IPS DF 6.9 (cell line): ENCODE measurements at regions not wholly inside any gene's neighbourhood (a gene's known extent, or its start where the extent isn't known, plus 50 kb on each side); places are given as distances from the start of the nearest gene placed in this dataset.

Experiments used
- DNase-seq: peaks from one replicate; pipeline ENCODE4 v3.0.0-alpha.2; 2013; ENCODE audit warnings: low read depth, low spot score
- H3K27ac ChIP-seq: one replicate; pipeline ENCODE4 v1.5.1; 2013; ENCODE audit warnings: low read length, control low read depth
- H3K27me3 ChIP-seq: 2 replicates; pipeline ENCODE4 v1.6.1; 2013; ENCODE audit warnings: mild to moderate bottlenecking, low read length; ENCODE audit not compliant: control insufficient read depth, insufficient read depth
- H3K36me3 ChIP-seq: 2 replicates; pipeline ENCODE4 v1.6.1; 2013; ENCODE audit warnings: low read length; ENCODE audit not compliant: control insufficient read depth, insufficient read depth
- H3K4me1 ChIP-seq: 2 replicates; pipeline ENCODE4 v1.6.1; 2013; ENCODE audit warnings: low read length; ENCODE audit not compliant: control insufficient read depth, insufficient read depth
- H3K4me3 ChIP-seq: 2 replicates; pipeline ENCODE4 v1.5.1; 2013; ENCODE audit warnings: mild to moderate bottlenecking, low read length
- H3K9me3 ChIP-seq: 2 replicates; pipeline ENCODE4 v1.6.1; 2013; ENCODE audit warnings: low read length, inconsistent platforms; ENCODE audit not compliant: control insufficient read depth, insufficient read depth
- WGBS: extraction: QIAGEN DNeasy Blood & Tissue Kit; methylation state at CpG from one replicate; pipeline ENCODE4 v1.1.7; 2013; ENCODE audit warnings: mixed read lengths, missing lambda C conversion rate; ENCODE audit not compliant: insufficient read length, insufficient coverage; 5-methylcytosine and 5-hydroxymethylcytosine counted together

DNA sequence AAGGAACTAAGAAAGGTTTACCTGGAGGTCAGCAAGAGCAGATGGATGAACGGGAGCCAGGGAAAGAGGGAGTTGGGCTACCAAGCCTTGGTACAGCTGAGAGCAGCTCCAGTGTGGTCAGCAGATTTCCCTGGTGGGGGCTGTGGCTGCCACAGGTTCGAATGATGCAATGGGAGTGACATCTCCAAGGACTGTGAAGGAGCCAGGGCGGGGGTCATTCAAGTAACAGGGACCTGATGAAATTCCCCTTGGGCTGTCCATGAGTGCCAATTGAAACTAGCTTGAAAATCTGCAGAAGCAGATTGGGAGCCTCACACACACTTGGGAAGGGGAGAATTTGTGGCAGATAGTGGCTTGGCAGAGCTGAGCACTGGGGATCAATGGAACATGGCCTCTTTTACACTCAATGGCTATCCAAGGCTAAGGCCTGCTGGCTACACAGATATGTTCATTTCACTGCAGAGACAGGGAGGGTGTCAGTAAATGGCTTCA, 247.0 kb upstream of the ECI2 start:
- no peak overlapping the region for H3K27ac ChIP-seq
- WGBS: no CpG with 5 or more reads among the region's 3 CpGs
- H3K4me3 ChIP-seq: no peak overlapping the region
- H3K4me1 ChIP-seq: no peaks in the 10 kb centered on the region
- no peaks in the 10 kb centered on the region for H3K36me3 ChIP-seq
- H3K9me3 ChIP-seq: no peaks in the 10 kb centered on the region; the same call in 1 of the 2 replicates
- DNase-seq: no peak
- no peaks in the 10 kb centered on the region for H3K27me3 ChIP-seq

DNA sequence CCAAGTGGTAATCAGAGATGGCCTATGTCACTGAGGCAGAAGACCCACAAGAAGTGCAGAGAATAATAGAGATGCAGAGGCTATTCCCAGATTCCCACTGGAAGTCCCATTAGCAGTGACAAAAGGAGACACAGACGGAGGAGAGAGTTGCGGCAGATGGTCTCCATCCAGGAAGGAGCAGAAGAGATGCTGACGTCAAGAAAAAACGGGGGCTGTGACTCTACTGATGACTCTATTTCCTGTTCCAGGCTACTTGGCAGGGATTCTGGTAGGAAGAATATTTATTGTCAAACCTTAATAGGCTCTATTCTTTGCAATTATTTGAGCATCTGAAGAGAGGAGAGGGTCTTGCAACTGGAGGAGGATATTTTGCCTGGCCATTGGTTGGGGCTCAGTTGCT, 246.0 kb upstream of the ECI2 start:
- H3K9me3 ChIP-seq: no peaks in the 10 kb centered on the region; the same call in 1 of the 2 replicates

DNA sequence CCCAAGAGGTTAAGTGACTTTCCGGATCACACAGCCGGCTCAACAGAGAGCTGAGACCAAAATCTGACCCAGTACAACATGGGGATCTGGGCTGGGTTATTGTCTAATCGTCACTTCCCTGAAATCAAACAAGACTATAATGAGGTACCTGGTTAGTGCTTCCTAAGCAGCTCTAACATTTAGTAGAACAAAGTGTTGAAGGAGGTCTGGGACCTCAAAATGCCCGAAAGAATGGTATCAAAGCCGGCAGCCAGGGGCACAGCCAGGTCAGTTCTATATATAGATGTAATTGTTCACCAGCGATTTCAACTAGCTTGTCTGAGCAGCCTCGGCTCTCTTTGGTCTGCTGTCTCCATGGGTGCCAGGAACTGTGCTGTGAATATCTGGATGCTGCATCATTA, 245.5 kb upstream of the ECI2 start:
- H3K9me3 ChIP-seq: no peaks in the 10 kb centered on the region; the same call in 1 of the 2 replicates
- DNase-seq: no peak
- no peak overlapping the region for H3K27ac ChIP-seq
- no peaks in the 10 kb centered on the region for H3K27me3 ChIP-seq
- H3K4me1 ChIP-seq: no peaks in the 10 kb centered on the region
- H3K36me3 ChIP-seq: no peaks in the 10 kb centered on the region
- H3K4me3 ChIP-seq: no peak overlapping the region
- WGBS: no CpG with 5 or more reads among the region's 7 CpGs

More for the DNA sequence above, 246.0 kb upstream of the ECI2 start:
- H3K27ac ChIP-seq: no peak overlapping the region
- no peak for DNase-seq
- no peaks in the 10 kb centered on the region for H3K27me3 ChIP-seq
- no peaks in the 10 kb centered on the region for H3K36me3 ChIP-seq
- H3K4me3 ChIP-seq: no peak overlapping the region
- no peaks in the 10 kb centered on the region for H3K4me1 ChIP-seq
- no CpG with 5 or more reads among the region's 4 CpGs for WGBS

DNA sequence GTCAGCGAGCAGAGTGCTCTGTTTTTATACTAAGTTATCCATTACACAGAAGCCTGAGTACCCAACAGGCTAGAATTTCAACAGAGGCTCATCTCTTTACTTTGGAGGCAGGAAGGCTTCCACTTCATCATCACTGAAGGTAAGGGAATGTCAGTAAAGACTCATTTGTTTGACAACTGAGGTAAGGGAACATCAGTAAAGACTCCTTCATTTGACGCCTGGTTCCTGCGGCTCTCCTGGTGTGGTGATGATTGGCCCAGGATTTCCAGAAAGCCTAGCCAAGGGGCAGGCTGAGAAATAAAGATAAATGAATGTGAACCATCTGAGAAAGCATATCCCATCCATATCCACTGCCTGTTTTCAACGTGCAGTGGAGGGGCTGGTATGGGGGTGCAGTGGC, 244.6 kb upstream of the ECI2 start:
- no peaks in the 10 kb centered on the region; the same call in 1 of the 2 replicates for H3K9me3 ChIP-seq
- no peak overlapping the region for H3K4me3 ChIP-seq
- no peaks in the 10 kb centered on the region for H3K36me3 ChIP-seq
- DNase-seq: no peak
- no peaks in the 10 kb centered on the region for H3K4me1 ChIP-seq
- no CpG with 5 or more reads among the region's 4 CpGs for whole genome bisulfite sequencing
- H3K27ac ChIP-seq: no peak overlapping the region
- H3K27me3 ChIP-seq: no peaks in the 10 kb centered on the region

DNA sequence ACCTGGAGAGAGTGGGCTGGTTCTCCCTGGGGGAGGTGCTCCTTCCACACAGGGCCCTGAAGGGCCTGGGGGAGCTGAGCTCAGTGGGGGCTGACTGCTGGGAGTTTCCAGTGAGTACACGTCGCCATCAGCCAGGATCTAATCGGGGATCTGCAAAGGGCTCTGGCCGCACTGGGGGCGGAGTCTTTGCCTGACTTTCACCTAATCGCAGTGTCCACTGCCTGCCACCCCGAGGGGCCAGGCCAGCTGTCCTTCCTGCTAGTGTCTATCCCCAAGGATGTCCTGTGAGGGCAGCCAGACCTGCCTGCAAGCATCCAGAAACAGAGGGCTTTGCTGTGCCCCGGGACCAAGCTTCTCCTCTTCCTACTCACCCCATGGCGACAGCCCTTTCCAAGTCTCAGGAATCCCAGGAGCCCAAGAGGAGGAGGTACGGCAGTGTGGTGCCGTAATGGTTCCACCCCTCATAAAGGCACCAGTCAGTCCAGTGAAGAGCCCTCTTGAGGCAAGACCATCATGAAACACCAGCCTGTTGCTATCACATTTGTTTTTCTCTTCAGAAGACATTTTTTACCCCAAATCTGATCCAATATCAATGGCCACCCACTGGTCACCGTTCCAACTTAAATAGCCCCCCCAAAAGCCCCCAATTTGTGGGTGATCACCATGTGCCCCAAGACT, 243.1 kb upstream of the ECI2 start:
- H3K27ac ChIP-seq: no peak overlapping the region
- no peaks in the 10 kb centered on the region for H3K27me3 ChIP-seq
- DNase-seq: no peak
- no peaks in the 10 kb centered on the region for H3K36me3 ChIP-seq
- no CpG with 5 or more reads among the region's 12 CpGs for WGBS
- no peaks in the 10 kb centered on the region for H3K9me3 ChIP-seq
- H3K4me1 ChIP-seq: no peaks in the 10 kb centered on the region
- H3K4me3 ChIP-seq: no peak overlapping the region

DNA sequence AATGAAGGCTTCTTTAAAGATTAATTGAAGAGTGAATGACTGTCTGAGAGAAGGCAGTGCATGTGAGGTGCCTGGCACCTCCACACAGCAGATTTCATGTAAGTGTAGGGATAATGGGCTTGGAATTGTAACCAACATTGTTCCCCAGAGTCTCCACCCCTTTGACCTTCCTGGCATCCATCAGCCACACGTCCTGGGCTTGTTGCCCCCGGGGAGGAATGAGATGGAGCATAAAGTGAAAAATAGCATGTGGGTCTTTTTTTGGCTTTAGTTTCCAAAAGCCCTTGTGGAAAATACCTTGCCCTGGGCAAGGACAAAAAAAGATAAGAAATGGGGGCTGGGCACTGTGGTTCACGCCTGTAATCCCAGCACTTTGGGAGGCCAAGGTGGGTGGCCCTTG, 242.2 kb upstream of the ECI2 start:
- H3K9me3 ChIP-seq: no peaks in the 10 kb centered on the region
- DNase-seq: no peak
- WGBS: no CpG with 5 or more reads among the region's 3 CpGs
- no peak overlapping the region for H3K4me3 ChIP-seq
- no peaks in the 10 kb centered on the region for H3K36me3 ChIP-seq
- no peaks in the 10 kb centered on the region for H3K4me1 ChIP-seq
- no peaks in the 10 kb centered on the region for H3K27me3 ChIP-seq
- H3K27ac ChIP-seq: no peak overlapping the region

DNA sequence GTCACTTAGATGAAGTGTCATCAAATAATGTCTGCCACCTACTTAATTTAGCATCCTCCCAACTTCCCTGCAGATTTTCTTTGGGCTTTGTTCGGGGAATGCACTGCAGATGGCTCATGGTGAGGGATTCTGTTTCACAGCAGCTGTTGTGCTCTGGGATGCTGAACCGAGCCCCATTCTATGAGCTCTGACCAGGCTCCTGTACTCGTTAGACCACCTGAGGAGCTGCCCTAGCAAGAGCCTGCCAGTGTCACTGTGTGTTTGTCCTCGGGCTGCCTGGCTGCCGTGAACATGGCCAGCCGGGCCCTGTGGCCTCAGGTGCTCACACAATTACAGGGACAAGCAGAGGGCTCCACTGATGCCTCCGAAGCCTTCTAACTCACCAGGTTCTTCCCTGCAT, 238.8 kb upstream of the ECI2 start:
- Histone ChIP-seq H3K4me3 (no peak overlapping the region), H3K27ac (no peak overlapping the region), H3K27me3 (no peaks in the 10 kb centered on the region), H3K9me3 (no peaks in the 10 kb centered on the region), H3K4me1 (no peaks in the 10 kb centered on the region), H3K36me3 (no peaks in the 10 kb centered on the region)
- DNase-seq: no peak
- no CpG with 5 or more reads among the region's 7 CpGs for WGBS

DNA sequence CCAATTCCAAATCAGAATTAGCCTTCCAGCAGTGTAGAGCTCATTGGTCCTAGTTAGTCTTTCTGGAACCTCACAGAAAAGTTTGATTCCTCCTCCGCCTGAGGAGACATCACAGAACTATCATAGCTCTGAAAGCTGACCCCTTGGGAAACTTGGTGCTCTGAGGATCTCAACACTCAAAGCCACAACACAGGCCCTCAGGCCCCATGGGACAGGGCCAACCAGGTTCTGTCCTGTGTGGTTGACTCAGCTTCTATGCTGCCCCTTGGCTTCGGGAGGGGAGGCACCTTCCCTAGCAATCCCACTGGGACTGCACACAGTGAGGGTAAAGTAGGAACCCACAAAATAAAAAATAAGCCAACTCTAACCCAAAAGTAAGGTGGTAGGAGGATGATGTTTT, 237.5 kb upstream of the ECI2 start:
- no CpG with 5 or more reads among the region's 2 CpGs for WGBS
- H3K36me3 ChIP-seq: no peaks in the 10 kb centered on the region
- no peak overlapping the region for H3K4me3 ChIP-seq
- H3K27me3 ChIP-seq: no peaks in the 10 kb centered on the region
- no peak overlapping the region for H3K27ac ChIP-seq
- no peaks in the 10 kb centered on the region for H3K9me3 ChIP-seq
- DNase-seq: no peak
- no peaks in the 10 kb centered on the region for H3K4me1 ChIP-seq

DNA sequence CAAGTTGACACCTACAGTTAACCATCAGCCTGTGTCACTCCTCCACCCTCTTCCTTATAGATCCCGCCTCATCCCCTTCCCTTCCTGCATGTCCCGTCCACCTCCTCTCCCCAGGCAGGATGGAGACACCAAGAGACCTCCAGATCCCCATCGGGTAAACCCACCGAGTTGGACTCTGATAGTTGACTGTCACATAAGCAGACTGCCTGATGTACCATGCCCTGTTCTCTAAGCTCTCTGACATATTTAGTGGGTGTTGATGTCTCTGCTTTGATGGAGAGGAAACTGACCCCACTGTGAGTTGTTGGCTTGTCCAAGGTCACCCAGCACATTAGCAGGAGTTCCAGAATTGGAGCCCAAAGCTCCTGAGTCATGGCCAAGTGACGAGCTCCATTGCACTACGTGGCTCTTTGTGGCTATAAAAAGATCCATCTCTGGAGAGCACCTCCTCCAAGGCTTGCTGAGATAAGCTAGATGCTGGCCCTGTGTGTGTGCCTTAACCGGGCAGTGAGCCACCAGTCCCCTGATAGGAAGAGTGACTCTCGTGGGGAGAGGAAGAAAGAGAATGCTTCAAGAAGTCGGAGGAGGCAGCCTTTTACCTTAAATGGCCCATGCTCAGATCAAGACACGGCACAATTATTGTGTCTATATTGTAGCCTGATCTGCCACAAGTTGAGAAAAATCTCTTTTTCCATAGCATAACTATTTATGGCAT, 236.0 kb upstream of the ECI2 start:
- no CpG with 5 or more reads among the region's 10 CpGs for WGBS
- H3K36me3 ChIP-seq: no peaks in the 10 kb centered on the region
- H3K4me1 ChIP-seq: no peaks in the 10 kb centered on the region
- no peaks in the 10 kb centered on the region for H3K9me3 ChIP-seq
- H3K27me3 ChIP-seq: no peaks in the 10 kb centered on the region
- H3K27ac ChIP-seq: no peak overlapping the region
- no peak overlapping the region for H3K4me3 ChIP-seq
- DNase-seq: no peak

DNA sequence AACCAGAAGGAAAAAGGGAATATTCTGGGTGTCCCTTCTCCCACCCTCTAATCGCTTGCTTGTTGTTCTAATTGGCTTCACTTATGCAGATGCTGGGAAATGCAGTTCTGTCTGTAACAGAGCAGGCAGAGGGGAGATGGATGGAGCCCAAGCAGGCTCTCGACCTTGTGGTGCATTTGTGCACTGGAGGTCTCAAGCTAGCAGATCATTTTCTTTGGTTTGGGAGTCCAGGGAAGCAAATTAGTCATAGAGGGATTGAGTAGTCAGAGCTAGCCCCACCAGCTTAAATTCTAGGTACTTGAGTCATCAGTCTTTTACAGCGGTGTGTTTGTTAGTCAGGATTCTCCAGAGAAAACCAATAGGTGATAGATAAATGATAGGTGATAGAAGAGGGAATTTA, 234.7 kb upstream of the ECI2 start:
- WGBS: no CpG with 5 or more reads among the region's 3 CpGs
- H3K27ac ChIP-seq: no peak overlapping the region

More for the DNA sequence above, 234.7 kb upstream of the ECI2 start:
- no peaks in the 10 kb centered on the region for H3K4me1 ChIP-seq
- no peak for DNase-seq
- H3K9me3 ChIP-seq: no peaks in the 10 kb centered on the region
- no peaks in the 10 kb centered on the region for H3K36me3 ChIP-seq
- no peaks in the 10 kb centered on the region for H3K27me3 ChIP-seq
- H3K4me3 ChIP-seq: no peak overlapping the region
